ENCODE measurements at regions not wholly inside any gene's neighbourhood (a gene's known extent, or its start where the extent isn't known, plus 50 kb on each side); places are given as distances from the start of the nearest gene placed in this dataset.

DNA sequence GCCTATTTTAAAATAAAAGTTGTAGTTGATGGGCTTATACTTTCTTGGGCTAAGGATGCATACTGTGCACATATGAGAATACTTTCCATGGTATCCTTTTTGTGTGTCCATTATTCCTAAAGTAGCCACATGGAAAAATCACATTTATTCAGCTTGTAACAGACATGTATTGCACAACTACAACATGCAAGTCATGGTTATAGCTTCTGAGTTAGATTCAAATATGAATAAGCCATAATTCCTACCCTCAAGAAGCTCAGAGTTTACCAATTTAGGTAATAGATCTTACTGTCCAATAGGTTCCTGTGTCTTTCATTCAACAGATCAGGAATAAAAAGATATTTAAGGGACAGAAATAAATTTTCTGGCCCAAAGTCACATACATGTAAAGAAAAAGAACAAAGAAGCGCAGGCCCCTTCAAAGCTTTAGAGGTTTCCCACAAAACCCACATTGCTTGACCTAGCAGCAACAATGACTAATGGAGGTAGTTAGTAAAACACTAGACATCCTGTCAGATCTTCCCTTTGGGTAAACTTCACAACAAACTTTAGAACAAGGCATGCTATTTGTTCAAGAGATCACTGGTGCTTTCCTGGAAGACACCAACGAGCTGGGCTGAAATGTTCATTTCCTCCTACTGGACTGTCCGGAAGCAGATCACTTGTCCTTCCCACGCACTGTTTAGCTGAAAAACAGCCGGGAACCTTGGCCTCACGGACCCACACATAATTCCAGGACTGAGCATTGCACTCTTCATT lies 78.4 kb upstream of the ITGA1 start:
- no peak for TF ChIP-seq ZFX (IDR thresholded peaks at IDR 0.05)
- TF ChIP-seq, protein P1, sequence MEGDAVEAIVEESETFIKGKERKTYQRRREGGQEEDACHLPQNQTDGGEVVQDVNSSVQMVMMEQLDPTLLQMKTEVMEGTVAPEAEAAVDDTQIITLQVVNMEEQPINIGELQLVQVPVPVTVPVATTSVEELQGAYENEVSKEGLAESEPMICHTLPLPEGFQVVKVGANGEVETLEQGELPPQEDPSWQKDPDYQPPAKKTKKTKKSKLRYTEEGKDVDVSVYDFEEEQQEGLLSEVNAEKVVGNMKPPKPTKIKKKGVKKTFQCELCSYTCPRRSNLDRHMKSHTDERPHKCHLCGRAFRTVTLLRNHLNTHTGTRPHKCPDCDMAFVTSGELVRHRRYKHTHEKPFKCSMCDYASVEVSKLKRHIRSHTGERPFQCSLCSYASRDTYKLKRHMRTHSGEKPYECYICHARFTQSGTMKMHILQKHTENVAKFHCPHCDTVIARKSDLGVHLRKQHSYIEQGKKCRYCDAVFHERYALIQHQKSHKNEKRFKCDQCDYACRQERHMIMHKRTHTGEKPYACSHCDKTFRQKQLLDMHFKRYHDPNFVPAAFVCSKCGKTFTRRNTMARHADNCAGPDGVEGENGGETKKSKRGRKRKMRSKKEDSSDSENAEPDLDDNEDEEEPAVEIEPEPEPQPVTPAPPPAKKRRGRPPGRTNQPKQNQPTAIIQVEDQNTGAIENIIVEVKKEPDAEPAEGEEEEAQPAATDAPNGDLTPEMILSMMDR (conservative IDR thresholded peaks at IDR 0.05), result no peak
- no peak overlapping the region for H3K27ac ChIP-seq

DNA sequence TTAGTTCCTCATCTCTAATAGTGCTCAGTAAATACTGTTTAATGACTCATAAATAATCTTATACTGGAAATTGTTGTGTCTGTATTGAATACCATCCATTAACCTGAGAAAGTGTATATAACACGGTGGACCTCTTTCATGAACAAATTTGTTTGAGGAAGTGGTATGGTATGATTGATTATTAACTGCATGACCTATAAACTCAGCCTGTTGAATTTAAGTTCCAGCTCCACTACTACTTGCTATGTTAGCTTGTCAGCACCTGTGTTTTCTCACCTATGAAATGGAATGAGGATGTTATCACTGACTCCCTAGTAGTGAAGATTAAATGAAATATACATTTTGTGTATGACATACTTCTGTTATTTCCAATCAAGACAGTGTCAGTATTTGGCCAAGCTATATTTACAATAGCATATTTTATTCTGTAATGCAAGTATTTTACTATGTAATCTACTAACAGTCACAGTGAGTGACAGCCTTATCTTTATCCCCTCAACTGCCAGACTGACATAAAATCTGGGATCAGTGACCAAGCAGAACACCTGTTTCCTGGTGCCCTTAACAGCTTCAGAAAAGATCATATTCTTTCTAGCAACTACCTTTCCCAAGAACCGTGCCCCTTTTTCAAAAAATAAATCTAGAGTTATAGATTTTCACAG lies 77.3 kb upstream of the ITGA1 start:
- no peak for TF ChIP-seq ZFX (IDR thresholded peaks at IDR 0.05)
- TF ChIP-seq, protein P1 (conservative IDR thresholded peaks at IDR 0.05), result no peak
- no peak overlapping the region for H3K27ac ChIP-seq

DNA sequence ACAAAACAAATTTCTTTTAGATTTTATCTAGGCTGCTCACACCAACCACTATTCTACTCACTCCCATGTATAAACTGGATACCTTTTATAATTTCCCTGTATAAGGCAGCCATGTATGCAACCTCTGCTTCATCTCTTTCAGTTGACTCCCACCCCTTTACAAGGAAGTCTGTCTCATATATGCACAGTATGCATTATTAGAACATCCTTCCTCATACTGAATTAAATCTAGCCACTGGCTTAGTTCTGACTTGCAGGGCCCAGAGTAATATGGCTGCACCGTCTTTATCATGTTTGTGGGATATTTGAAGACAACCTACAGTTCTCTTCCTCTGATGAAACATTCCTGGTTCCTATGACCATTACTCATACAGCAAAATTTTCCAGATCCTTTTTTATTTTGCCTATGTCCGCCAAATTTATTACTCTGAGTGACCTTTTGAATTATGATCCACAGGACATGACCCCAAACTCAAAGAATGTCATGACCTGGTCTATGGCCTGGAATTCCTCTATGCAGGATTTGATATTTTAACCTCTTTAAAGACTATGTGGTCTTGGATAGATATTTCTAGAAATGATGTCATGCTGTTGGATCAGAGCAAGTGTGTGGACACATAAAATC lies 76.6 kb upstream of the ITGA1 start:
- TF ChIP-seq, protein P1 (conservative IDR thresholded peaks at IDR 0.05), result no peak
- no peak for TF ChIP-seq ZFX (IDR thresholded peaks at IDR 0.05)
- H3K27ac ChIP-seq, result no peak overlapping the region

DNA sequence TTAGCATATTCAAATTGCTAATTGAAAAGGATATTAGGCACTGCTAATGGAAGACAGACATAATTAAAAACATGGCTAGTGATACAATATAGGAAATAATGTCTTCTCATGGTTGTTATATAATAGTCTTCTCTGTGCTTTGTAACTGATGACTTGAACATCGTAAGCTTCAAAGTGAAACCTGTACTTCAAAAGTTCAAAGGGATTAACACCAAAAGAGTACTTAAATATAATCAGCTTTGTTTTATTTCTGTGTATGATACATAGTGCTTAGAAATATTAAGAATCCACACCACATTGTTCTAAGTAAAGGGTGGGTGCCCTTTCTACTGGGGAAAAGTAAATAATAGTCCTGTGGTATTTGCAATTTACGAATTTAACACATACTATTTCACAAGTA lies 75.4 kb upstream of the ITGA1 start:
- H3K27ac ChIP-seq, result no peak overlapping the region
- TF ChIP-seq ZFX (IDR thresholded peaks at IDR 0.05), result no peak
- TF ChIP-seq, protein P1 (conservative IDR thresholded peaks at IDR 0.05), result no peak

DNA sequence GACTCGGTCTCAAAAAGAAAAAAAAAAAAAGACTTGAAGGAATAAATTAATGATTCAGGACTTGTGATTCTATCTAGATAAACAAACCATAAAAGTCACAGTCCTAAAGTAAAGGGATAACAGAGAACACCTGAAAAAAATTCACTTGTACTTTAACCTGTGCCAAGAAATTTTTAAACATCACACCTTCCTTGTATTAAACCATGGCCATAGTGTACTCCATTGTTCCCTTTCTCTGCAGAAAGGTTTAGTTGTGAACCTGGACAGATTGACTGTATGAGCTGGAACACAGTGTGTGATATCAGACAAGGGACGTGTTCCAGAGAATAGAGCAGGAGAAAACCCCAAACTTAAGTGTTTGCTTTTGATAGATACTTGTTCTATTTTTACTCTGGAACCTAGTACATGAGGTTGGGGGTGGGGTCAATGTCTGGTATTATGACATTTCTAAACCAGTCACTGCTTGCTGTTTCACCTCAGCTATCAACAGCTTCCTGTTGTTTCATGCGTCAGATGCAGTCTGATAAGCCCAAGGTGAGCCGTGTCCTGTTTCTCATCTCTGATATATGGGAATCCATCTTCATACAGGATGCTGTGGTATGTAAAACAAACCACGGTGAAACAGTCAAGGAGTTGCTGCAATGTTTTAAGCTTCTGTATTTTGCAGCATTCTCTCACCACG lies 62.5 kb upstream of the ITGA1 start:
- H3K27ac ChIP-seq, result peak overlapping the region; percentile 51
- no peak for TF ChIP-seq ZFX (IDR thresholded peaks at IDR 0.05)
- TF ChIP-seq, protein P1 (conservative IDR thresholded peaks at IDR 0.05), result no peak

DNA sequence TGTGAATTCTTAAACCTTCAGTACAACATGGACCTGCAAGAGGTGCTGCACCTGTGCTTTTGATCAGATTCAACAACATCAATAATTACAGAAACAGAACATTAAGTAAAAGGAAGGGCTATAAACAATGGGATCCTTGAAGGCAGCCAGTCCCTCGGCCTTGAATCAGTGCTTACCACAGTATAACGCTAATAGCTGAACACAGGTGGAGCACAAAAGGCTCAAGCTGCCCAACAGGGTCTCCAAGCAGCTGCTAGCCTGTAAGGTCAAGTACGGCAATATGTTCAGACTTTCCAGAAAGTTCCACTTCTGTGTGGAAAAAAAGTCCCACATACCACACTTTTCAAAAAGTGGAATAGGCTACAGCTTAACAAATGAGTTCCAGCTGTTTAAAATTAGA lies 61.9 kb upstream of the ITGA1 start:
- H3K27ac ChIP-seq, result peak overlapping the region; percentile 10; the same call in 1 of the 2 replicates
- TF ChIP-seq, protein P1 (conservative IDR thresholded peaks at IDR 0.05), result no peak
- no peak for TF ChIP-seq ZFX (IDR thresholded peaks at IDR 0.05)

All from C4-2B (cell line).